ENCODE measurements at regions not wholly inside any gene's neighbourhood (a gene's known extent, or its start where the extent isn't known, plus 50 kb on each side); places are given as distances from the start of the nearest gene placed in this dataset.

DNA sequence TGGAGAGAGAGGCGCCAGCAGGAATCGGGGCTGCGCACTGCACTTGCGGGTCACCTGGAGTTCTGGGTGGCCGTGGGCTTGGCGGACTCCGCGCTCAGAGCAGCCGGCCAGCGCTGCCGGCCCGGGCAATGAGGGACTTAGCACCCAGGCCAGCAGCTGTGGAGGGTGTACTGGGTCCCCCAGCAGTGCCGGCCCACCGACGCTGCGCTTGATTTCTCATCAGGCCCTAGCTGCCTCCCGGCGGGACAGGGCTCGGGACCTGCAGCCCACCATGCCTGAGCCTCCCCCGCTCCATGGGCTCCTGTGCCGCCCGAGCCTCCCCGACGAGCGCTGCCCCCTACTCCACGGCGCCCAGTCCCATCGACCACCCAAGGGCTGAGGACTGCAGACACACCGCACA, 325.6 kb downstream of the ACTL7B start:
- Histone ChIP-seq H2BK20ac (ENCODE audit: low read depth, low read length) (no peak overlapping the region), H4K5ac (ENCODE audit: low read depth, low read length) (no peak overlapping the region), H3K27ac (ENCODE audit: insufficient read depth, low read length) (no peak overlapping the region), H4K20me1 (ENCODE audit: insufficient read depth, low read length) (no peaks in the 10 kb centered on the region), H3K4me2 (ENCODE audit: low read depth, low read length) (no peak overlapping the region), H2BK120ac (ENCODE audit: low read depth, low read length) (no peak overlapping the region), H2AFZ (replicated peaks; ENCODE audit: low read length, poor library complexity) (no peak overlapping the region), H3K23ac (ENCODE audit: low read depth, low read length) (no peak overlapping the region), H4K91ac (ENCODE audit: insufficient read depth, low read depth, low read length) (no peak overlapping the region), H3K27me3 (ENCODE audit: control insufficient read depth, insufficient read depth, low read length) (no peaks in the 10 kb centered on the region), H3K14ac (replicated peaks; ENCODE audit: low read depth, low read length) (no peak overlapping the region), H3K4me3 (ENCODE audit: insufficient read depth, low read depth, low read length) (no peak overlapping the region), H3K36me3 (ENCODE audit: control insufficient read depth, insufficient read depth, low read length) (no peaks in the 10 kb centered on the region), H2BK15ac (ENCODE audit: low read depth, low read length) (no peak overlapping the region), H3K9me3 (ENCODE audit: control insufficient read depth, insufficient read depth, low read length) (peaks cover 4% of the 10 kb centered on the region; the same call in 1 of the 2 replicates), H3K18ac (ENCODE audit: low read depth, low read length) (no peak overlapping the region), H3K56ac (ENCODE audit: extremely low read depth, insufficient read depth, low read length) (no peak overlapping the region), H2AK5ac (ENCODE audit: low read depth, low read length) (no peak overlapping the region), H3K4me1 (ENCODE audit: control insufficient read depth, insufficient read depth, low read length) (peaks cover 3% of the 10 kb centered on the region; the same call in 1 of the 2 replicates), H3K9ac (ENCODE audit: low read depth, low read length) (no peak overlapping the region), H2AK9ac (replicated peaks; ENCODE audit: low read depth, low read length, poor library complexity) (no peak overlapping the region), H4K8ac (ENCODE audit: low read depth in 2 of 2, low read length in 2 of 2) (no peak overlapping the region), H3K4ac (ENCODE audit: low read depth, low read length) (no peak overlapping the region), H3K9me1 (ENCODE audit: insufficient read depth, low read length) (no peaks in the 10 kb centered on the region), H2BK5ac (ENCODE audit: low read depth, low read length, poor library complexity, severe bottlenecking) (no peak overlapping the region), H3K79me1 (ENCODE audit: low read depth in 1 of 2, low read length in 2 of 2) (no peaks in the 10 kb centered on the region)
- ChIA-PET POLR2A (ENCODE audit: unreplicated experiment) (no interaction called here), CTCF (no interaction called here)
- no TSS peak for BruUV-seq (replicated peaks)
- ATAC-seq (ENCODE audit: low read depth) (no peak), DNase-seq (no peak)
- in situ Hi-C loops (cut with MboI; ENCODE audit: low sequenced_read_pairs): no loop called here
- 83% methylated on average over 8 of the region's 29 CpGs; no CpG with 5 or more reads in 1 of the 2 experiments for WGBS, 2 experiments (ENCODE audit: extremely low coverage in 2 of 2, insufficient read length in 1 of 2)
- TF ChIP-seq MXI1 (IDR thresholded peaks at IDR 0.05; ENCODE audit: borderline replicate concordance, low read depth, low read length): no peak
- no peak for TF ChIP-seq MAZ (IDR thresholded peaks at IDR 0.05; ENCODE audit: borderline replicate concordance, low read depth, low read length)
- TF ChIP-seq POLR2A (IDR thresholded peaks at IDR 0.05; ENCODE audit: low read depth, low read length): no peak
- TF ChIP-seq, protein P1, sequence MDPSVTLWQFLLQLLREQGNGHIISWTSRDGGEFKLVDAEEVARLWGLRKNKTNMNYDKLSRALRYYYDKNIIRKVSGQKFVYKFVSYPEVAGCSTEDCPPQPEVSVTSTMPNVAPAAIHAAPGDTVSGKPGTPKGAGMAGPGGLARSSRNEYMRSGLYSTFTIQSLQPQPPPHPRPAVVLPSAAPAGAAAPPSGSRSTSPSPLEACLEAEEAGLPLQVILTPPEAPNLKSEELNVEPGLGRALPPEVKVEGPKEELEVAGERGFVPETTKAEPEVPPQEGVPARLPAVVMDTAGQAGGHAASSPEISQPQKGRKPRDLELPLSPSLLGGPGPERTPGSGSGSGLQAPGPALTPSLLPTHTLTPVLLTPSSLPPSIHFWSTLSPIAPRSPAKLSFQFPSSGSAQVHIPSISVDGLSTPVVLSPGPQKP (IDR thresholded peaks at IDR 0.05; ENCODE audit: borderline replicate concordance, low read depth, low read length): no peak
- TF ChIP-seq CEBPB (IDR thresholded peaks at IDR 0.05; ENCODE audit: low read depth, low read length): no peak
- no peak for TF ChIP-seq CHD1 (IDR thresholded peaks at IDR 0.05; ENCODE audit: low read depth, low read length)
- no peak for TF ChIP-seq SMC3 (IDR thresholded peaks at IDR 0.05; ENCODE audit: low read depth, low read length)
- TF ChIP-seq NFE2L2 (IDR thresholded peaks at IDR 0.05; ENCODE audit: low read depth, low read length): no peak
- dilution Hi-C loops (cut with HindIII; ENCODE audit: low sequenced_read_pairs, unreplicated experiment): no loop called here
- intact Hi-C loops (cut with micrococcal nuclease): no loop called here
